HEK293 (cell line): ENCODE measurements at regions not wholly inside any gene's neighbourhood (a gene's known extent, or its start where the extent isn't known, plus 50 kb on each side); places are given as distances from the start of the nearest gene placed in this dataset.

Source experiments
- CTCF ChIA-PET: fragments of 350-600 bp; formaldehyde crosslinking; extraction: SDS; loops from one replicate; lab custom pipeline; 2021; ENCODE audit warnings: antibody characterized with exemption; lab: Yijun Ruan, JAX
- POLR2A ChIA-PET: fragments of 300-600 bp; formaldehyde crosslinking; extraction: SDS; loops from one replicate; lab custom pipeline; 2020; ENCODE audit warnings: antibody characterized with exemption, inconsistent platforms; lab: Yijun Ruan, JAX
- H3K27ac ChIP-seq: fragments of 200-500 bp; sonication (Bioruptor generic); 2 replicates; pipeline ENCODE4 v1.5.1; 2014; ENCODE audit warnings: low read depth, low read length, control low read depth, inconsistent platforms; ENCODE audit errors: extremely low read depth
- H3K36me3 ChIP-seq, 2 experiments: fragments of 200-500 bp in 1 of 2; sonication (Bioruptor generic) in 1 of 2; 1 replicate in 1 of 2; 2 replicates in 1 of 2; pipeline ENCODE4 v1.5.1; 2014 to 2017; ENCODE audit warnings: inconsistent platforms in 2 of 2, low read length in 2 of 2; ENCODE audit not compliant: control insufficient read depth in 2 of 2, insufficient read depth in 1 of 2
- H3K4me1 ChIP-seq: fragments of 200-500 bp; sonication (Bioruptor generic); 2 replicates; pipeline ENCODE4 v1.5.1; 2014; ENCODE audit warnings: mild to moderate bottlenecking, low read length, inconsistent platforms; ENCODE audit not compliant: control insufficient read depth, insufficient read depth
- H3K4me3 ChIP-seq: 2 replicates; pipeline ENCODE4 v1.5.1; 2011; ENCODE audit warnings: low read depth, mild to moderate bottlenecking, control low read depth, low read length, moderate library complexity
- H3K9me3 ChIP-seq: fragments of 200-500 bp; sonication (Bioruptor generic); 2 replicates; pipeline ENCODE4 v1.5.1; 2014; ENCODE audit warnings: low read depth, low read length, inconsistent platforms; ENCODE audit not compliant: control insufficient read depth, insufficient read depth
- AEBP2 ChIP-seq: fragments of 450-650 bp; formaldehyde crosslinking; IDR thresholded peaks from 2 replicates; pipeline ENCODE4 v1.5.1; 2016; ENCODE audit warnings: missing biosample characterization, missing genetic modification characterization, borderline replicate concordance
- GFI1B ChIP-seq: fragments of 450-650 bp; formaldehyde crosslinking; IDR thresholded peaks from 2 replicates; pipeline ENCODE4 v1.5.1; 2016; ENCODE audit warnings: missing biosample characterization, missing genetic modification characterization
- GLIS2 ChIP-seq: fragments of 450-650 bp; formaldehyde crosslinking; IDR thresholded peaks from 2 replicates; pipeline ENCODE4 v1.5.1; 2016; ENCODE audit warnings: missing biosample characterization, missing genetic modification characterization
- KLF7 ChIP-seq: fragments of 450-650 bp; formaldehyde crosslinking; IDR thresholded peaks from 2 replicates; pipeline ENCODE4 v1.5.1; 2016; ENCODE audit warnings: missing biosample characterization, missing genetic modification characterization, borderline replicate concordance
- OSR2 ChIP-seq: fragments of 450-650 bp; formaldehyde crosslinking; IDR thresholded peaks from 2 replicates; pipeline ENCODE4 v1.5.1; 2016; ENCODE audit warnings: missing biosample characterization, missing genetic modification characterization
- TSHZ1 ChIP-seq: fragments of 450-650 bp; formaldehyde crosslinking; IDR thresholded peaks from 2 replicates; pipeline ENCODE4 v1.5.1; 2016; ENCODE audit warnings: missing biosample characterization, missing genetic modification characterization, borderline replicate concordance
- ZBTB44 ChIP-seq: fragments of 450-650 bp; IDR thresholded peaks from 2 replicates; pipeline ENCODE4 v1.5.1; 2018; ENCODE audit warnings: missing biosample characterization, mild to moderate bottlenecking, missing genetic modification characterization
- ZBTB8A ChIP-seq: fragments of 450-650 bp; formaldehyde crosslinking; IDR thresholded peaks from 2 replicates; pipeline ENCODE4 v1.5.1; 2016; ENCODE audit warnings: missing biosample characterization, missing genetic modification characterization
- ZEB2 ChIP-seq: fragments of 450-650 bp; formaldehyde crosslinking; IDR thresholded peaks from 2 replicates; pipeline ENCODE4 v1.5.1; 2016; ENCODE audit warnings: missing biosample characterization, missing genetic modification characterization
- ZFP69B ChIP-seq: fragments of 450-650 bp; formaldehyde crosslinking; IDR thresholded peaks from 2 replicates; pipeline ENCODE4 v1.5.1; 2016; ENCODE audit warnings: missing biosample characterization, missing genetic modification characterization
- ZNF174 ChIP-seq: fragments of 450-650 bp; formaldehyde crosslinking; IDR thresholded peaks from 2 replicates; pipeline ENCODE4 v1.5.0; 2017; ENCODE audit warnings: missing biosample characterization, mild to moderate bottlenecking, missing genetic modification characterization
- ZNF202 ChIP-seq: fragments of 450-650 bp; formaldehyde crosslinking; IDR thresholded peaks from 2 replicates; pipeline ENCODE4 v1.5.1; 2016; ENCODE audit warnings: missing biosample characterization, missing genetic modification characterization, borderline replicate concordance
- ZNF366 ChIP-seq: fragments of 450-650 bp; formaldehyde crosslinking; conservative IDR thresholded peaks from 2 replicates; pipeline ENCODE4 v1.5.1; 2016; ENCODE audit warnings: missing biosample characterization, missing genetic modification characterization
- ZNF394 ChIP-seq: fragments of 450-650 bp; formaldehyde crosslinking; IDR thresholded peaks from 2 replicates; pipeline ENCODE4 v1.5.1; 2016; ENCODE audit warnings: missing biosample characterization, missing genetic modification characterization, mild to moderate bottlenecking, moderate library complexity, borderline replicate concordance
- ZNF404 ChIP-seq: fragments of 450-650 bp; formaldehyde crosslinking; IDR thresholded peaks from 2 replicates; pipeline ENCODE4 v1.5.1; 2017; ENCODE audit warnings: missing biosample characterization, missing genetic modification characterization
- ZNF510 ChIP-seq: fragments of 450-650 bp; formaldehyde crosslinking; IDR thresholded peaks from 2 replicates; pipeline ENCODE4 v1.5.1; 2018; ENCODE audit warnings: mild to moderate bottlenecking, missing genetic modification characterization, missing biosample characterization; ENCODE audit not compliant: insufficient replicate concordance
- ZNF544 ChIP-seq: fragments of 450-650 bp; formaldehyde crosslinking; IDR thresholded peaks from 2 replicates; pipeline ENCODE4 v1.5.0; 2017; ENCODE audit warnings: missing biosample characterization, missing genetic modification characterization
- ZNF560 ChIP-seq: fragments of 450-650 bp; formaldehyde crosslinking; IDR thresholded peaks from 2 replicates; pipeline ENCODE4 v1.5.1; 2017; ENCODE audit warnings: missing biosample characterization, missing genetic modification characterization, borderline replicate concordance
- ZSCAN4 ChIP-seq: fragments of 450-650 bp; formaldehyde crosslinking; IDR thresholded peaks from 2 replicates; pipeline ENCODE4 v1.5.1; 2017; ENCODE audit warnings: missing biosample characterization, missing genetic modification characterization
- ZSCAN5A ChIP-seq: fragments of 450-650 bp; formaldehyde crosslinking; IDR thresholded peaks from 2 replicates; pipeline ENCODE4 v1.5.1; 2016; ENCODE audit warnings: missing biosample characterization, missing genetic modification characterization
- TF ChIP-seq, protein P1 (sequence below): fragments of 450-650 bp; formaldehyde crosslinking; IDR thresholded peaks from 2 replicates; pipeline ENCODE4; 2016; ENCODE audit warnings: missing biosample characterization, missing genetic modification characterization

DNA sequence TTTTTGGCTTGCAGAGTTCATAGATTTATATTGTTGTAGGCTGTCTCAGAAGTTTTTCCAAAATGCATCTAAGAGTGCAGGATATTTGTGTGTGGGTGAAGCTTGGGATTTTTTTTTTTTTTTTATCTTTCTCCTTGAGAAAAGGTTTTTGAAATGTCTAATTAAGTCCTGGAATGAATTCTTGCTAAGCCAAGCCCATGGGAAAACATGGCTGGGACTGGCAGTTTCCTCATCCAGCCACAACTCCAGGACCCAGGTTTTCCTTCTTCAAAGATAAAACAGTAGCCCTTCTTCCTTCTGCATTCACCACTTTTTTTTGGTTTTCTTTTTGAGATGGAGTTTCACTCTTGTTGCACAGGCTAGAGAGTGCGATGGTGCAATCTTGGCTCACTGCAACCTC, 242.5 kb upstream of the JAG1 start:
- POLR2A ChIA-PET = no interaction called here
- Histone ChIP-seq H3K4me3 (no peak overlapping the region), H3K9me3 (no peaks in the 10 kb centered on the region), H3K27ac (no peak overlapping the region), H3K4me1 (no peaks in the 10 kb centered on the region), H3K36me3 (no peaks in the 10 kb centered on the region)
- TF ChIP-seq GFI1B = no peak
- TF ChIP-seq ZBTB8A (tag by site-specific recombination) = no peak
- no peak for TF ChIP-seq ZBTB44 (tag by site-specific recombination)
- TF ChIP-seq ZNF174 (tag by site-specific recombination) = no peak
- no peak for TF ChIP-seq ZSCAN4 (tag by site-specific recombination)
- CTCF ChIA-PET = no interaction called here

DNA sequence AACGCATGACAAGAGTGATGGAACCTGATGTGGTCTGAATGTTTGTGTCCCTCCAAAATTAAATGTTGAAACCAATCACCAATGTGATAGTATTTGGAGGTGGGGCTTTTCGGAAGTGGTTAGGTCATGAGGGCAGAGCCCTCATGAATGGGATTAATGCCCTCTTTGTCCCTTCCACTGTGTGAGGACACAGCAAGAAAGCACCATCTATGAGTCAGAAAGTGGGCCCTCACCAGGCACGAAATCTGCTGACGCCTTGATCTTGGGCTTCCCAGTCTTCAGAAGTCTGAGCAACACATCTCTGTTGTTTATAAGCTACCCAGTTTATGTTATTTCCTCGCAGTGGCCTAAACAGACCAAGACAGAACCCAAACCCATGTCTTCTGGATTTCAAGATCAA, 244.0 kb upstream of the JAG1 start:
- Histone ChIP-seq H3K9me3 (no peaks in the 10 kb centered on the region), H3K36me3 (no peaks in the 10 kb centered on the region), H3K4me1 (peaks cover 4% of the 10 kb centered on the region), H3K4me3 (no peak overlapping the region), H3K27ac (no peak overlapping the region)
- CTCF ChIA-PET = no interaction called here
- TF ChIP-seq ZNF510 (no peak), ZNF560 (tag by site-specific recombination) (no peak), ZNF394 (no peak), ZFP69B (no peak), ZNF404 (tag by site-specific recombination) (no peak), TSHZ1 (tag by site-specific recombination) (no peak)
- POLR2A ChIA-PET = no interaction called here

GRCh38 chr20:10919396-10920140, 245.8 kb upstream of the JAG1 start:
- Histone ChIP-seq H3K4me3 (no peak overlapping the region), H3K27ac (no peak overlapping the region), H3K36me3 (no peaks in the 10 kb centered on the region), H3K4me1 (peaks cover 11% of the 10 kb centered on the region), H3K9me3 (no peaks in the 10 kb centered on the region)
- POLR2A ChIA-PET = no interaction called here
- CTCF ChIA-PET = interaction anchor here (1.9 kb wide), 1 partner anchor 10 kb away, joined by 7 read pairs; no protein-coding TSS in a partner anchor
- TF ChIP-seq ZNF202 (no peak), AEBP2 (no peak), ZSCAN5A (tag by site-specific recombination) (no peak), GLIS2 (tag by site-specific recombination) (no peak), KLF7 (tag by site-specific recombination) (no peak), ZEB2 (tag by site-specific recombination) (no peak), ZNF544 (tag by site-specific recombination) (no peak), ZNF366 (tag by site-specific recombination) (no peak), OSR2 (tag by site-specific recombination) (no peak)
- TF ChIP-seq, protein P1, sequence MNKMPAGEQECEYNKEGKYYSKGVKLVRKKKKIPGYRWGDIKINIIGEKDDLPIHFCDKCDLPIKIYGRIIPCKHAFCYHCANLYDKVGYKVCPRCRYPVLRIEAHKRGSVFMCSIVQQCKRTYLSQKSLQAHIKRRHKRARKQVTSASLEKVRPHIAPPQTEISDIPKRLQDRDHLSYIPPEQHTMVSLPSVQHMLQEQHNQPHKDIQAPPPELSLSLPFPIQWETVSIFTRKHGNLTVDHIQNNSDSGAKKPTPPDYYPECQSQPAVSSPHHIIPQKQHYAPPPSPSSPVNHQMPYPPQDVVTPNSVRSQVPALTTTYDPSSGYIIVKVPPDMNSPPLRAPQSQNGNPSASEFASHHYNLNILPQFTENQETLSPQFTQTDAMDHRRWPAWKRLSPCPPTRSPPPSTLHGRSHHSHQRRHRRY = no peak
